Breast epithelium (tissue), 3 donors: ENCODE measurements at regions not wholly inside any gene's neighbourhood (a gene's known extent, or its start where the extent isn't known, plus 50 kb on each side); places are given as distances from the start of the nearest gene placed in this dataset.

Experiments
- CTCF ChIP-seq, 3 donors: fragments of 450-650 bp; IDR thresholded peaks; one replicate each; pipeline ENCODE4 v1.5.1; 2016 to 2017; ENCODE audit warnings: antibody characterized with exemption in 3 of 3, mild to moderate bottlenecking in 3 of 3, moderate library complexity in 3 of 3
- POLR2A ChIP-seq: fragments of 450-650 bp; IDR thresholded peaks from one replicate; pipeline ENCODE4 v1.6.1; 2016; ENCODE audit warnings: antibody characterized with exemption, mild to moderate bottlenecking, moderate library complexity

DNA sequence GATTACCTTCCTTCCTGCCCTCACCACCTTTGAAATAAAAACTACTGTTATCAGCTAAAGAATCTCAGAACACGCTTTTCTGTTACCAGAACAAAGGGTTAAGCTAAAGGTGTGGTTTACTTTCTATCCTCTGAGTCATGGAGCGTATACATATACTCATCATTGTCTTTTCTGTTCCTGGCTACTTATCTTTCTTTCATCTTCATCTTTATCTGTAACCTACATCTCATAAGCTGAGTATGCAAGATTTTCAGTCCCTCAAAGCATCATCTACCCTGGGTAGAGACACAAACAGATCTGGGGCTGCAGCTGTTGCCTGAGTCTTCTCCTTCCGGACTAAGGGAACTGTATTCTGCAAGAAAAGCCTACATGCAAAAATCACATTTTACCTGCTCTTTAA, 75.6 kb downstream of the LMO4 start:
- TF ChIP-seq POLR2A (no peak), CTCF (IDR thresholded peaks at IDR 0.05) (no peak)
